Heart right ventricle (tissue), 16 donors: ENCODE measurements at regions not wholly inside any gene's neighbourhood (a gene's known extent, or its start where the extent isn't known, plus 50 kb on each side); places are given as distances from the start of the nearest gene placed in this dataset.

ENCODE experiments used
- ATAC-seq, 8 donors: fragments of 200-7000 bp; cut with Tn5 transposase; one replicate each; pipeline ENCODE4 v1.9.1; 2020; ENCODE audit warnings: mild to moderate bottlenecking in 8 of 8, moderate library complexity in 8 of 8, moderate number of reproducible peaks in 1 of 8
- DNase-seq, 2 donors: peaks; one replicate each; pipeline ENCODE4 v3.0.0-alpha.2; 2020
- H3K27ac ChIP-seq, 10 donors: fragments of 200-600 bp; sonication (generic) in 2 of 10; one replicate each; pipeline versions ENCODE4 v1.5.0 to v1.8.0; 2020 to 2022; ENCODE audit warnings: mild to moderate bottlenecking in 3 of 10
- H3K27me3 ChIP-seq, 7 donors: fragments of 200-600 bp; one replicate each; pipeline ENCODE4 v1.8.0; 2021 to 2022; ENCODE audit warnings: mild to moderate bottlenecking in 2 of 7
- H3K36me3 ChIP-seq, 9 donors: fragments of 200-600 bp; sonication (generic) in 1 of 9; one replicate each; pipeline versions ENCODE4 v1.5.0 to v1.8.0; 2020 to 2022; ENCODE audit warnings: mild to moderate bottlenecking in 2 of 9
- H3K4me1 ChIP-seq, 9 donors: fragments of 200-600 bp; sonication (generic) in 1 of 9; one replicate each; pipeline versions ENCODE4 v1.5.0 to v1.8.0; 2020 to 2022; ENCODE audit warnings: mild to moderate bottlenecking in 4 of 9
- H3K4me3 ChIP-seq, 10 donors: fragments of 200-600 bp; sonication (generic) in 2 of 10; one replicate each; pipeline versions ENCODE4 v1.5.0 to v1.8.0; 2020 to 2022; ENCODE audit warnings: mild to moderate bottlenecking in 7 of 10, moderate library complexity in 2 of 10
- H3K9me3 ChIP-seq, 11 donors: fragments of 200-600 bp in 10 of 11; sonication (generic) in 2 of 11; one replicate each; pipeline versions ENCODE4 v1.5.0 to v1.8.0; 2013 to 2022; ENCODE audit warnings: mild to moderate bottlenecking in 2 of 11, control low read depth in 1 of 11, moderate library complexity in 1 of 11
- WGBS, 2 donors: extraction: QIAGEN DNeasy Blood & Tissue Kit; methylation state at CpG; one replicate each; pipeline ENCODE4 v1.1.7; 2013; ENCODE audit warnings: inconsistent platforms in 1 of 2; 5-methylcytosine and 5-hydroxymethylcytosine counted together
- intact Hi-C, 10 donors: fragments of 100-400 bp; cut with DNase I; formaldehyde crosslinking; loops; one replicate each; pipeline versions ENCODE4 v1.11.1 to v1.14.2; 2022
- TF ChIP-seq, protein P1 (sequence below), 9 donors: fragments of 200-600 bp; sonication (generic) in 2 of 9; IDR thresholded peaks; one replicate each; pipeline versions ENCODE4 v1.5.0 to v1.8.0; 2021 to 2022; ENCODE audit warnings: antibody characterized with exemption in 9 of 9, mild to moderate bottlenecking in 5 of 9, moderate library complexity in 1 of 9
- donor health status: Arrhythmogenic right ventricular cardiomyopathy.
- donor health status: ischemic (EF 13 %, LVEDD 7.1; RV severe dilation, severe dysfunction).
- donor health status: healthy with polysubstance abuse.
- donor health status: DM: no; HTN: yes; CAD: no.
- donor health status: DM: no; HTN: no; CAD: no.
- donor health status: ischemic (EF 25% LVEDD 6.9; RV normal size, moderate dysfunction).
- donor health status: ischemic (EF 25% LVEDD 5.7; RV mildly dilated, moderate dysfunction).
- donor health status: healthy.
- donor health status: DM: yes; HTN: yes; CAD: no.
- donor health status: Ischemic cardiomyopathy.
- donor health status: ischemic (EF 35%, LVEDD 5.7; RV mildly dilated, moderate dysfunction).
- donor health status: nonischemic (EF 11% LVEDD 7.7; RV severe dilation, severe dysfunction).
- donor health status: DM: yes; HTN: yes; CAD: no.
- donor health status: PGD.
- donor health status: ischemic (EF 29% LVEDD 5.4; RV normal size, mild dysfunction).
- donor health status: nonischemic (EF 23%, LVEDD 6.1; RV moderate dilation, normal function).

DNA sequence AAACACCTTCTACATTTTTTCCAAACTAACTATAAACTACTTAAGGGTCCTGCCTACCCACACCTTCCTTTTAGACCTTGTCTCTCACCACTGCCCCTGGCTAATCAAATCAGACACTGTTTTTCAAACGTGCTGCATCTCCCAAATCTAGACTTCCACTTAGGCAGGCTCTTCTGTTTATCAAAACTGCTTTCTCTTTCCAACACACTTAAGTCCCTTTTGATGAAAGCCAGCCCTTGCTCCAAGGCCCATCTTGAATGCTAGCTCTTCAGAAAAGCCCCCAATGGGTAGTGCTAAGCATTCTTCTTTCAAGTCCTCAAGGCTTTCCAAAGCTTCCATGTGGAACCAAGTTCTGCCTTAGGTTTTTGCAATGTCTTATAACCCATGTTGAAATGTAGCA lies 888.3 kb downstream of the TUSC7 start:
- WGBS, 2 donors = 5 to 13% methylated on average over 1 of the region's 1 CpG
- intact Hi-C loops = no loop called here

GRCh38 chr3:117600112-117600511 lies 890.5 kb downstream of the TUSC7 start:
- H3K4me3 ChIP-seq = no peak overlapping the region
- no peak for DNase-seq
- H3K27me3 ChIP-seq = peaks cover 0 to 5% (median 0%) of the 10 kb centered on the region in 7 donors
- intact Hi-C loops = no loop called here
- H3K4me1 ChIP-seq = no peaks in the 10 kb centered on the region
- H3K9me3 ChIP-seq = no peaks in the 10 kb centered on the region
- WGBS, 2 donors = 81 to 83% methylated on average over 3 of the region's 3 CpGs
- no peak for ATAC-seq
- H3K36me3 ChIP-seq = no peaks in the 10 kb centered on the region
- no peak overlapping the region for H3K27ac ChIP-seq
- TF ChIP-seq, protein P1, sequence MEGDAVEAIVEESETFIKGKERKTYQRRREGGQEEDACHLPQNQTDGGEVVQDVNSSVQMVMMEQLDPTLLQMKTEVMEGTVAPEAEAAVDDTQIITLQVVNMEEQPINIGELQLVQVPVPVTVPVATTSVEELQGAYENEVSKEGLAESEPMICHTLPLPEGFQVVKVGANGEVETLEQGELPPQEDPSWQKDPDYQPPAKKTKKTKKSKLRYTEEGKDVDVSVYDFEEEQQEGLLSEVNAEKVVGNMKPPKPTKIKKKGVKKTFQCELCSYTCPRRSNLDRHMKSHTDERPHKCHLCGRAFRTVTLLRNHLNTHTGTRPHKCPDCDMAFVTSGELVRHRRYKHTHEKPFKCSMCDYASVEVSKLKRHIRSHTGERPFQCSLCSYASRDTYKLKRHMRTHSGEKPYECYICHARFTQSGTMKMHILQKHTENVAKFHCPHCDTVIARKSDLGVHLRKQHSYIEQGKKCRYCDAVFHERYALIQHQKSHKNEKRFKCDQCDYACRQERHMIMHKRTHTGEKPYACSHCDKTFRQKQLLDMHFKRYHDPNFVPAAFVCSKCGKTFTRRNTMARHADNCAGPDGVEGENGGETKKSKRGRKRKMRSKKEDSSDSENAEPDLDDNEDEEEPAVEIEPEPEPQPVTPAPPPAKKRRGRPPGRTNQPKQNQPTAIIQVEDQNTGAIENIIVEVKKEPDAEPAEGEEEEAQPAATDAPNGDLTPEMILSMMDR (IDR thresholded peaks at IDR 0.05) = no peak

More for the DNA sequence above, 888.3 kb downstream of the TUSC7 start:
- Histone ChIP-seq H3K4me3 (no peak overlapping the region), H3K4me1 (no peaks in the 10 kb centered on the region), H3K9me3 (no peaks in the 10 kb centered on the region), H3K27me3 (peaks cover 0 to 5% (median 0%) of the 10 kb centered on the region in 7 donors), H3K27ac (no peak overlapping the region), H3K36me3 (no peaks in the 10 kb centered on the region)
- ATAC-seq = no peak
- DNase-seq = no peak
- TF ChIP-seq, protein P1 (IDR thresholded peaks at IDR 0.05) = no peak

DNA sequence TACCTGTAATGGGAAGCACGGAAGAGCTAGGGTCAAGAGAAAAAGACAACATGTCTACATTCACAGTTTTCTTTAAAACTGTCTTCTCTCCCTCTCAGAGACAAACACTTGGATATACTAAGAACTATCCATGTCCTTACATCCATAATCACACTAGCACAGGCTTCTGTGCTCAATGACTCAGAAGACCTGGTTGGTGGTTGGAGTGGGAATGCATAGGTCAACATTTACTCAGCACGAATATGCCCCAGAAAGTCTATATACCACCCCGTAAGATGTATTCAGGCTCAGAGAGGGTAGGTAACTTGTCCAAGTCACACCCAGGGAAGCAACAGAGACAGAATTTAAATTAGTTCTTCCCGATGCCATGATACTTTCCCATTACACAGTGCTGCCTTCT lies 891.1 kb downstream of the TUSC7 start:
- Histone ChIP-seq H3K27me3 (peaks cover 0 to 5% (median 0%) of the 10 kb centered on the region in 7 donors), H3K9me3 (no peaks in the 10 kb centered on the region), H3K27ac (no peak overlapping the region), H3K36me3 (no peaks in the 10 kb centered on the region), H3K4me3 (no peak overlapping the region), H3K4me1 (no peaks in the 10 kb centered on the region)
- intact Hi-C loops = no loop called here
- no peak for DNase-seq
- 94% methylated on average over 4 of the region's 4 CpGs for WGBS, 2 donors
- ATAC-seq = no peak
- TF ChIP-seq, protein P1 (IDR thresholded peaks at IDR 0.05) = no peak

- H3K4me3 ChIP-seq = no peak overlapping the region
- H3K27me3 ChIP-seq = peaks cover 0 to 5% (median 0%) of the 10 kb centered on the region in 7 donors
- H3K4me1 ChIP-seq = no peaks in the 10 kb centered on the region
- TF ChIP-seq, protein P1 (IDR thresholded peaks at IDR 0.05) = no peak
- ATAC-seq = no peak
- WGBS, 2 donors = 66 to 68% methylated on average over 4 of the region's 4 CpGs
- no peak for DNase-seq
- intact Hi-C loops = no loop called here
- H3K9me3 ChIP-seq = no peaks in the 10 kb centered on the region
- H3K27ac ChIP-seq = no peak overlapping the region
- no peaks in the 10 kb centered on the region for H3K36me3 ChIP-seq
Measured at GRCh38 chr3:117602058-117602644, 892.6 kb downstream of the TUSC7 start.
